NCI-H1436 treated with DMSO at 0.1 percent for 48 hours (cell line): ENCODE measurements at regions not wholly inside any gene's neighbourhood (a gene's known extent, or its start where the extent isn't known, plus 50 kb on each side); places are given as distances from the start of the nearest gene placed in this dataset.
"Not testable (repeated sequence)": the region's sequence is repeated elsewhere in the genome, so short reads cannot be mapped to it uniquely, and the experiment has no call there.

ENCODE experiments used
- DNase-seq: peaks from one replicate; lab custom pipeline; 2025; lab: John Stamatoyannopoulos, UW

GRCh38 chr16:54985156-54985555 is 54.5 kb downstream of the IRX5 start:
- no peak for DNase-seq

GRCh38 chr16:54985668-54986067 is 55.0 kb downstream of the IRX5 start:
- no peak for DNase-seq

DNA sequence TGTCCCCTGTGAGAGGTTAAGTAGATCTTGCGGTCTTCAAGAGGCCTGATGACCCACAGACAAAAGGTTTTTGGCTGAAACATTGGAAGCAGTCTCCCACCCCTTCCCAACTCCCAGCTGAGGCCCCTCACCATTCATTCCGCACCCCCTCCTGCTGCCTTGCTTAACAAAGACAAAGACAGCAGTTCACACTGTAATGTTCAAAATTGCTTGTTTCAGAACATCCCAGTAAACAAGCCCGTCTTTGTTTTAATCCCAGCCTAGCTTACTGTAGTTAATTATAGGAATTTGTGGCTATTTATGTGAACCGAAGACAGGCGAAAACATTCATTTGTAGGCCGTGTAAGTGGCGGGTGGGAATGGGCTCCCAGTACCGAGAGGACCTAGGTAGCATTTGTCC is 55.7 kb downstream of the IRX5 start:
- DNase-seq, result no peak

GRCh38 chr16:54987081-54987480 is 56.4 kb downstream of the IRX5 start:
- no peak for DNase-seq

GRCh38 chr16:54991525-54991924 is 60.9 kb downstream of the IRX5 start:
- no peak for DNase-seq

DNA sequence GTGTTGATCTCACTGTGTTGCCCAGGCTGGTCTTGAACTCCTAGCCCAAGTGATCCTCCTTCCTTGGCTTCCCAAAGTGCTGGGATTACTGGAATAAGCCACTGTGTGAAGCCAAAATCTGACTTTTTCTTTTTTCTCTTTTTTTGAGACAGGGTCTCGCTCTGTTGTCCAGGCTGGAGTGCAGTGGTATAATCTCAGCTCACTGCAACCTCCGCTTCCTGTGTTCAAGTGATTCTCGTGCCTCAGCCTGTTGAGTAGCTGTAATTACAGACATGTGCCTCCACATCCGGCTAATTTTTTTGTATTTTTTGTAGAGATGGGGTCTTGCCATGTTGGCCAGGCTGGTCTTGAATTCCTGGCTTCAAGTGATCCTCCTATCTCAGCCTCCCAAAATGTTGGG is 61.3 kb downstream of the IRX5 start:
- not testable (repeated sequence) for DNase-seq

DNA sequence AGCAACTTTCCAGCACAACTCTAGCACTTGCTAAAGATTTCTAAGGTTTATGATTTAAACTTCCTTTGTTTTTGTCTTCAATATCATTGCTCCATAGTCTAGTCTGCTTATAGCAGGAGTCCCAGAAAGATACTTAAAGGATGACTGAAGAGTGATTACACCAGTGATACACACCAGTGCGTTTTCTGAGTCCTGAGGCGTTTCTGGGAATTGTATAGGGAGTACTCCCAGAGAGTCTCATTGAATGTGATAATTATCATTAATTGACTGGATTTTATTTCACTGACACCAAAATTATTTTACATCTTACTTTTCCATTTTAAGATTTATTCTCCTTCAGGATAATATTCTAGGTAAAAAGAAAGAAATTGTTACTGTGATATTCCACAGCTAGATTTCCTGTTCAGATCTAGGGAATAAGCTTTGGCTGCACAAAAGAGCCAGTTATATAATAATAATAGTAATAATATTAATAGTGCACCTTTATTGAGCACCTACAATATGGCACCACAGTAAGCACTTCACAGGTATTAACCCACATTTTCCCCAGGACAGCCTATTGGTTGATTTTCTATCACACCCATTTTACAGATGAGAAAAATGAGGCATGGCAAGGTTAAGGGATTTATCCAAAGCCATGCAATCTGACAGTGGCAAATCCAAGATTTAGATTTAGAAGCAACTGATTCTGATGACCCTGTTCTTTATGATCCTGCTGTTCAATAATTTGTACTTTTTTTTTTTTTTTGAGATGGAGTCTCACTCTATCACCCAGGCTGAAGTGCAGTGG is 62.6 kb downstream of the IRX5 start:
- DNase-seq, result no peak

DNA sequence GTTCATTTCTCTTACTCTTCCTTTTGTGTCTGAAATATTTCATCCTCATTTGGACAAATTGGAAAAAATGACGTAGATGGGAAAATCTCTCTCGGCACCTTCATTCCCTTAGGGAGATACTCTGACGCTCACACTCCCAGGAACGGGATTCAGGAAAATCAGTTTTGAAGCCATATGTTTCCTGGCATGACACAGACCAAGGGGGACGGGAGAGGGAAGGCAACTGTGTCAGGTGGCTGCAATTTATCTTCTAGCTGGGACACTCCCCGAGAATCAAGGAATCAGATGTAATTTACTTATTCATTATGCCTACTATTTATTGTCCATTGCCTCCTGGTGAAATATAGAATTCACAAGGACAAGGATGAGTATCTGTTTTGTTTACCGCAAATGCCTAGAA is 65.5 kb downstream of the IRX5 start:
- no peak for DNase-seq

GRCh38 chr16:54998834-54999233 is 68.2 kb downstream of the IRX5 start:
- DNase-seq, result no peak

DNA sequence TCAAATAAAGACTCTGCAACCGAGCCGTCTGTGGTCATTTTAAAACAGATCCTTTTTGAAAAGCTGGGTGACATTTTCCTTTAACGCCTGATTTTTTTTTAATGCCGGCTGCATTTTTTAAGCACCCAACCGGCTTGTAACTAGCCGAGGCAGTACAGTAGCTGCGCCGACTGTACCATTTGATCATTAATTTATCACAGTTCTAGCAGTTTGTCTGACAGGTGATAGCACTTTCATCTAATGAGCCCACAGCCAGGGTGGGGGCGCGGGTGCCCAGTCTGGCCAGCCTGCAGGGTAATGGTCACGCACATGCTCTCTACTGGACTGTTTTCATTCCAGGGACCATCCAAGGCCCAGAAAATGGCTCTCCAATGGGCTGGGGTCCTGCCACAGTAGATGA is 68.8 kb downstream of the IRX5 start:
- no peak for DNase-seq

- no peak for DNase-seq
Observed at GRCh38 chr16:55000595-55000994, 69.9 kb downstream of the IRX5 start.

- no peak for DNase-seq
Observed at GRCh38 chr16:55001931-55002330, 71.3 kb downstream of the IRX5 start.

- DNase-seq, result no peak
Observed at GRCh38 chr16:55002419-55002818, 71.8 kb downstream of the IRX5 start.

DNA sequence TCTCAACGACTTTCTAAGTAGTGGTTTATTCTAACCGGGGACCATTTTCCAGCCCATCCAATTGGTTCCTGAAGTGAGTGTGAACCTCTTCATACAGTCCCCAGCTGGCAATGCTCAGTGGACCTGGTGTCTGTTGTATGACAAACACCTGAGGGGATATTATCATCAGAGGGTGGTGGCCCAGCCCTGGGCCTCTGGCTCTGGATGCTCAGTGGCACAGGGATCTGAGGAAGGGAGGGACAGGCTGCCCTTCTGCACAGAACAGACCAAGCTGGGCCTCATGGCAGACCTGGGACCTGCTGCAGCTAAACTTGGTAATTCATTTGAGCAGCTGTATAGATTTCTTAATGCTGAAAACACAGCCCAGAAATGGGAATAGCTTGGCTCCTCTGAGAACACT is 72.6 kb downstream of the IRX5 start:
- no peak for DNase-seq

- no peak for DNase-seq
Observed at GRCh38 chr16:55003916-55004315, 73.3 kb downstream of the IRX5 start.

DNA sequence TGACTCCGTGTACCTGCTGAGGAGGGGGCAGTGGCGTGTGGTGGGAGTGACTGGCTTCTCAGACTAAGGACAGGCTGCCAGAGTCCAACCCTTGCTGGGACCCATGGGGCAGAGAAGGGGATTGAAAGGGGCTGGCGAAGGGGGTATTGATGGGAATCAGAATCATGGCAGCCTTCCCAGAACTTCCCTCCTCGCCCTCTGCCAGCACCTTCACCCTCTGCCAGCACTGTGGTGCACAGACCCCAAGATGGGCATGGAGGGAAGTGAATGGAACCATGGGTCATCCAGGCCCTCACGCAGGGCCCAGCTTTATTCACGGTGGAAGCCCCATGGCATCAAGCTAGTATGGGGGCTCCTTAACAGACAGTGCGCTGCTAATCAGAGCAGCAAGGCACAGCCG is 76.8 kb downstream of the IRX5 start:
- no peak for DNase-seq

DNA sequence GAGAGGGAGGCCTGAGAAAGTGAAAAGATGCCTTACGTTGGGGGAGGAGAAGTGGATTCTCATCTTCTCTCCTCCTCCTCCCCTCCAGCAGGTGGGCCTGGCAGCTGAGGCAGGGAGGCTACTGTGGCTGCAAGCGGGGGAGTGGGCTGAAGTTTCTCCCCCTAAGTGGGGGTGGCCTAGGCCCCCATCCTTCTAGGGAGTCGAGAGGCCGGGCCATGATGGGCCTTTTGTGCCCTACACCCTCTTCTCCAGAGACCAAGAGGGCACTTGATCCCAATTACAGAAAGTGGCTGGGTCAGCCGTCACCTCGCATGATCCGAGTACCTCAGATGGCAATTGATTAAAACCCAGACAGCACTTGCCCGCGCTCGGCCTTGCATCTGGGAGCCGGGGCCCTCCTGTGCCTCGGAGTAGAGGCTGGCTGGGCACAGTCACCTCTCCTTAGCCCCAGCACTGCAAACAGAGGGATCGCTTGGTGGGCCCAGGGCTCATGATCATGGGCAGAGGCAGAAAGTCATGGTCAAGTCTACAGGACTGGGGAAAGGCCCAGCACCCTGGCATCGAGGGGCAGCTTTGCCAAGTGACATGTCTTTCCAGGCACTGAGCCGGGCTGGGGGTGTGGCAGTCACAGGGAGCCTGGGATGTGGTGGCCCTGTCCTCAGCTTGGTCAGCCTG is 78.3 kb downstream of the IRX5 start:
- no peak for DNase-seq

- no peak for DNase-seq
Observed at GRCh38 chr16:55009581-55009980, 78.9 kb downstream of the IRX5 start.

GRCh38 chr16:55010492-55011160 is 80.0 kb downstream of the IRX5 start:
- DNase-seq, result no peak

DNA sequence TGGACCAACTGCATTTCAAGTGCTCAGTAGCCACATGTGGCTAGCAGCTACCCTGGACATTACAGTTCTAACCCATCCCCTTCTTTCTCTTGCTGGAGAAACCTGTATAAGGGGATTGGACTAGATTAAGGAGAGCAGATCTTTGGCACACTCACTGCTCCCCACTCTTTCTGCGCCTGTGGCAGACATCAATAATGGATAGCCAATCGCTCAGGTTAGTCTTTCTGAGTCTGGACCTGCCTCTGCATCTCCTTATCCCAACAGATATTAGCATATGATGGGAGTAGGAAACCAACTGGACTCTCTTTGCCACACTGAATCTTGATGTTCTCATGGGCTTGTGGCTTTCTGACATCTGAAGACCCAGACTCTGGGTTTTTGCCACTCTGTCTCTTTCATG is 81.7 kb downstream of the IRX5 start:
- DNase-seq, result no peak

GRCh38 chr16:55012793-55013192 is 82.1 kb downstream of the IRX5 start:
- DNase-seq, result no peak

- DNase-seq, result no peak
Observed at GRCh38 chr16:55014022-55014421, 83.4 kb downstream of the IRX5 start.
